ENCODE measurements at regions not wholly inside any gene's neighbourhood (a gene's known extent, or its start where the extent isn't known, plus 50 kb on each side); places are given as distances from the start of the nearest gene placed in this dataset.

DNA sequence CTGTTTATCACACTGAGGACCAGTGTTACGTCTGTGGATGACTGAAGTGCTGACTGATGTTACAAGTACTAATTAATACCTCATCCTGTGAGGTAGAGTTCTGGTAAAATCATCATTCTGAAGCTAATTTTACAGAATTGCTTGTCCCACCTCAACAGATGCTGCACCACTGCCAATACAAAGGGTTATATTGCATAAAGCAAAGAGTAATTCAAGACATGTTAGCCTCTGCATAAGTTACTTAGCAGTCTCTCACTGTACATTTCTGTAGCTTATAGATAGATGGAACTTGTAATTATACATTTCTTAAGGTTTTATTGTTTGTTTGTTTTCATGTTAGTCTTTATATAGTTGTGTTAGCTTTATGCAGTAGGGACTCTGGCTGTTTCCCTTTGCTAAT is 513.6 kb downstream of the ANXA1 start:
- TF ChIP-seq, protein P1, sequence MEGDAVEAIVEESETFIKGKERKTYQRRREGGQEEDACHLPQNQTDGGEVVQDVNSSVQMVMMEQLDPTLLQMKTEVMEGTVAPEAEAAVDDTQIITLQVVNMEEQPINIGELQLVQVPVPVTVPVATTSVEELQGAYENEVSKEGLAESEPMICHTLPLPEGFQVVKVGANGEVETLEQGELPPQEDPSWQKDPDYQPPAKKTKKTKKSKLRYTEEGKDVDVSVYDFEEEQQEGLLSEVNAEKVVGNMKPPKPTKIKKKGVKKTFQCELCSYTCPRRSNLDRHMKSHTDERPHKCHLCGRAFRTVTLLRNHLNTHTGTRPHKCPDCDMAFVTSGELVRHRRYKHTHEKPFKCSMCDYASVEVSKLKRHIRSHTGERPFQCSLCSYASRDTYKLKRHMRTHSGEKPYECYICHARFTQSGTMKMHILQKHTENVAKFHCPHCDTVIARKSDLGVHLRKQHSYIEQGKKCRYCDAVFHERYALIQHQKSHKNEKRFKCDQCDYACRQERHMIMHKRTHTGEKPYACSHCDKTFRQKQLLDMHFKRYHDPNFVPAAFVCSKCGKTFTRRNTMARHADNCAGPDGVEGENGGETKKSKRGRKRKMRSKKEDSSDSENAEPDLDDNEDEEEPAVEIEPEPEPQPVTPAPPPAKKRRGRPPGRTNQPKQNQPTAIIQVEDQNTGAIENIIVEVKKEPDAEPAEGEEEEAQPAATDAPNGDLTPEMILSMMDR (conservative IDR thresholded peaks at IDR 0.05), result no peak
- no peak for TF ChIP-seq EZH2 (IDR thresholded peaks at IDR 0.05; ENCODE audit: low read depth)

Data from PC-9 (cell line).